GM21786 (cell line): ENCODE measurements at regions not wholly inside any gene's neighbourhood (a gene's known extent, or its start where the extent isn't known, plus 50 kb on each side); places are given as distances from the start of the nearest gene placed in this dataset.
A peak's percentile ranks its signal among the peaks of the same experiment; 100 is the strongest.
"Not testable (repeated sequence)": the region's sequence is repeated elsewhere in the genome, so short reads cannot be mapped to it uniquely, and the experiment has no call there.

Experiments used
- ATAC-seq: cut with Tn5 transposase; IDR thresholded peaks from one replicate; pipeline ENCODE4 v1.9.1; 2021; ENCODE audit not compliant: unreplicated experiment

- ATAC-seq = no peak
Observed at GRCh38 chr17:83159204-83160049, 80.0 kb downstream of the METRNL start.

- ATAC-seq = no peak
Observed at GRCh38 chr17:83160443-83161297, 81.3 kb downstream of the METRNL start.

- no peak for ATAC-seq
Observed at GRCh38 chr17:83161298-83162034, 82.1 kb downstream of the METRNL start.

- no peak for ATAC-seq
Observed at GRCh38 chr17:83162035-83162745, 82.8 kb downstream of the METRNL start.

- no peak for ATAC-seq
Observed at GRCh38 chr17:83164490-83164889, 85.1 kb downstream of the METRNL start.

- no peak for ATAC-seq
Observed at GRCh38 chr17:83170571-83171260, 91.3 kb downstream of the METRNL start.

GRCh38 chr17:83171661-83172060 is 92.3 kb downstream of the METRNL start:
- ATAC-seq = no peak

GRCh38 chr17:83172099-83172498 is 92.7 kb downstream of the METRNL start:
- ATAC-seq = not testable (repeated sequence)

- not testable (repeated sequence) for ATAC-seq
Observed at GRCh38 chr17:83172646-83173045, 93.2 kb downstream of the METRNL start.

- not testable (repeated sequence) for ATAC-seq
Observed at GRCh38 chr17:83173180-83173913, 93.9 kb downstream of the METRNL start.

- no peak for ATAC-seq
Observed at GRCh38 chr17:83173914-83174361, 94.5 kb downstream of the METRNL start.

GRCh38 chr17:83174362-83175118 is 95.1 kb downstream of the METRNL start:
- ATAC-seq = peak; percentile 63

- peak; percentile 18 for ATAC-seq
Observed at GRCh38 chr17:83175119-83175821, 95.9 kb downstream of the METRNL start.

- no peak for ATAC-seq
Observed at GRCh38 chr17:83175822-83176622, 96.6 kb downstream of the METRNL start.

- ATAC-seq = no peak
Observed at GRCh38 chr17:83176623-83177583, 97.5 kb downstream of the METRNL start.
